HEK293 (cell line): ENCODE measurements at regions not wholly inside any gene's neighbourhood (a gene's known extent, or its start where the extent isn't known, plus 50 kb on each side); places are given as distances from the start of the nearest gene placed in this dataset.

Source experiments
- CTCF ChIP-seq: fragments of 450-650 bp; formaldehyde crosslinking; IDR thresholded peaks from 2 replicates; pipeline ENCODE4 v1.5.1; 2016; ENCODE audit warnings: missing biosample characterization, missing genetic modification characterization
- HOXA7 ChIP-seq: sonication (generic); formaldehyde crosslinking; IDR thresholded peaks from 2 replicates; pipeline ENCODE4 v1.8.1; 2022; ENCODE audit warnings: missing genetic modification reagents, borderline replicate concordance
- INSM2 ChIP-seq: fragments of 450-650 bp; formaldehyde crosslinking; IDR thresholded peaks from 2 replicates; pipeline ENCODE4 v1.5.1; 2016; ENCODE audit warnings: missing biosample characterization, missing genetic modification characterization
- PATZ1 ChIP-seq: fragments of 450-650 bp; formaldehyde crosslinking; IDR thresholded peaks from 2 replicates; pipeline ENCODE4 v1.5.1; 2016; ENCODE audit warnings: missing biosample characterization, missing genetic modification characterization
- SP2 ChIP-seq: fragments of 450-650 bp; formaldehyde crosslinking; IDR thresholded peaks from 2 replicates; pipeline ENCODE4 v1.5.1; 2016; ENCODE audit warnings: missing biosample characterization, missing genetic modification characterization
- TRIM28 ChIP-seq: IDR thresholded peaks from 2 replicates; pipeline ENCODE4 v1.6.1; 2011; ENCODE audit warnings: low read length, control low read depth, borderline replicate concordance
- ZBTB10 ChIP-seq: fragments of 450-650 bp; formaldehyde crosslinking; IDR thresholded peaks from 2 replicates; pipeline ENCODE4 v1.5.1; 2016; ENCODE audit warnings: missing biosample characterization, missing genetic modification characterization
- ZNF747 ChIP-seq: fragments of 450-650 bp; formaldehyde crosslinking; IDR thresholded peaks from 2 replicates; pipeline ENCODE4 v1.5.1; 2016; ENCODE audit warnings: missing biosample characterization, missing genetic modification characterization
- ZNF777 ChIP-seq: fragments of 450-650 bp; formaldehyde crosslinking; IDR thresholded peaks from 2 replicates; pipeline ENCODE4 v1.5.1; 2017; ENCODE audit warnings: missing biosample characterization, missing genetic modification characterization, borderline replicate concordance

- no peak for TF ChIP-seq CTCF (tag by site-specific recombination)
- no peak for TF ChIP-seq PATZ1 (tag by site-specific recombination)
- no peak for TF ChIP-seq TRIM28
- no peak for TF ChIP-seq HOXA7 (CRISPR knock-in tag)
- TF ChIP-seq ZBTB10 = no peak
- no peak for TF ChIP-seq SP2
- no peak for TF ChIP-seq ZNF747
- TF ChIP-seq ZNF777 = no peak
- TF ChIP-seq INSM2 (tag by site-specific recombination) = no peak
Observed at GRCh38 chr1:29682171-29682918, 446.0 kb downstream of the PTPRU start.
